Fibroblast of upper back skin (primary cell): ENCODE measurements at regions not wholly inside any gene's neighbourhood (a gene's known extent, or its start where the extent isn't known, plus 50 kb on each side); places are given as distances from the start of the nearest gene placed in this dataset.
"Not testable (repeated sequence)": the region's sequence is repeated elsewhere in the genome, so short reads cannot be mapped to it uniquely, and the experiment has no call there.

Experiments
- DNase-seq: peaks from one replicate; pipeline ENCODE4 v3.0.0-alpha.2; 2013

GRCh38 chr1:213541641-213542040 lies 446.1 kb upstream of the PROX1 start:
- no peak for DNase-seq

GRCh38 chr1:213545181-213545580 lies 442.6 kb upstream of the PROX1 start:
- not testable (repeated sequence) for DNase-seq

GRCh38 chr1:213549982-213550381 lies 437.8 kb upstream of the PROX1 start:
- no peak for DNase-seq

- DNase-seq = no peak
Measured at GRCh38 chr1:213550804-213551203, 437.0 kb upstream of the PROX1 start.

GRCh38 chr1:213552045-213552444 lies 435.7 kb upstream of the PROX1 start:
- no peak for DNase-seq

- no peak for DNase-seq
Measured at GRCh38 chr1:213560226-213560625, 427.5 kb upstream of the PROX1 start.

GRCh38 chr1:213561870-213562269 lies 425.9 kb upstream of the PROX1 start:
- DNase-seq = no peak

- DNase-seq = no peak
Measured at GRCh38 chr1:213564215-213564659, 423.5 kb upstream of the PROX1 start.

GRCh38 chr1:213568929-213569815 lies 418.6 kb upstream of the PROX1 start:
- no peak for DNase-seq

- DNase-seq = no peak
Measured at GRCh38 chr1:213569816-213570150, 418.0 kb upstream of the PROX1 start.

GRCh38 chr1:213570487-213570886 lies 417.3 kb upstream of the PROX1 start:
- no peak for DNase-seq

- DNase-seq = no peak
Measured at GRCh38 chr1:213571419-213571818, 416.4 kb upstream of the PROX1 start.

GRCh38 chr1:213571843-213572242 lies 415.9 kb upstream of the PROX1 start:
- no peak for DNase-seq

- no peak for DNase-seq
Measured at GRCh38 chr1:213572912-213573647, 414.7 kb upstream of the PROX1 start.

- no peak for DNase-seq
Measured at GRCh38 chr1:213573648-213574009, 414.1 kb upstream of the PROX1 start.

- DNase-seq = no peak
Measured at GRCh38 chr1:213582976-213583567, 404.7 kb upstream of the PROX1 start.

GRCh38 chr1:213584272-213584671 lies 403.5 kb upstream of the PROX1 start:
- DNase-seq = no peak

- DNase-seq = no peak
Measured at GRCh38 chr1:213585402-213585801, 402.4 kb upstream of the PROX1 start.

- DNase-seq = no peak
Measured at GRCh38 chr1:213585959-213586586, 401.7 kb upstream of the PROX1 start.

GRCh38 chr1:213586587-213586972 lies 401.2 kb upstream of the PROX1 start:
- DNase-seq = no peak

GRCh38 chr1:213596729-213597128 lies 391.0 kb upstream of the PROX1 start:
- no peak for DNase-seq

- DNase-seq = no peak
Measured at GRCh38 chr1:213598263-213598662, 389.5 kb upstream of the PROX1 start.

GRCh38 chr1:213600879-213601278 lies 386.9 kb upstream of the PROX1 start:
- no peak for DNase-seq
